ENCODE measurements at regions not wholly inside any gene's neighbourhood (a gene's known extent, or its start where the extent isn't known, plus 50 kb on each side); places are given as distances from the start of the nearest gene placed in this dataset.

GRCh38 chr10:58028597-58029366, 238.9 kb downstream of the IPMK start:
- intact Hi-C loops (cut with DNase I): no loop called here
- Histone ChIP-seq H3K27ac (no peak overlapping the region), H3K36me3 (no peaks in the 10 kb centered on the region), H3K9me3 (no peaks in the 10 kb centered on the region), H3K27me3 (no peaks in the 10 kb centered on the region), H3K4me3 (no peak overlapping the region), H3K4me1 (no peaks in the 10 kb centered on the region)
- no peak for DNase-seq
- TF ChIP-seq, protein P1, sequence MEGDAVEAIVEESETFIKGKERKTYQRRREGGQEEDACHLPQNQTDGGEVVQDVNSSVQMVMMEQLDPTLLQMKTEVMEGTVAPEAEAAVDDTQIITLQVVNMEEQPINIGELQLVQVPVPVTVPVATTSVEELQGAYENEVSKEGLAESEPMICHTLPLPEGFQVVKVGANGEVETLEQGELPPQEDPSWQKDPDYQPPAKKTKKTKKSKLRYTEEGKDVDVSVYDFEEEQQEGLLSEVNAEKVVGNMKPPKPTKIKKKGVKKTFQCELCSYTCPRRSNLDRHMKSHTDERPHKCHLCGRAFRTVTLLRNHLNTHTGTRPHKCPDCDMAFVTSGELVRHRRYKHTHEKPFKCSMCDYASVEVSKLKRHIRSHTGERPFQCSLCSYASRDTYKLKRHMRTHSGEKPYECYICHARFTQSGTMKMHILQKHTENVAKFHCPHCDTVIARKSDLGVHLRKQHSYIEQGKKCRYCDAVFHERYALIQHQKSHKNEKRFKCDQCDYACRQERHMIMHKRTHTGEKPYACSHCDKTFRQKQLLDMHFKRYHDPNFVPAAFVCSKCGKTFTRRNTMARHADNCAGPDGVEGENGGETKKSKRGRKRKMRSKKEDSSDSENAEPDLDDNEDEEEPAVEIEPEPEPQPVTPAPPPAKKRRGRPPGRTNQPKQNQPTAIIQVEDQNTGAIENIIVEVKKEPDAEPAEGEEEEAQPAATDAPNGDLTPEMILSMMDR (IDR thresholded peaks at IDR 0.05): no peak

- intact Hi-C loops (cut with DNase I): no loop called here
- 84 to 86% methylated on average over 1 of the region's 1 CpG for WGBS, 2 donors
- DNase-seq: no peak
- Histone ChIP-seq H3K4me1 (no peaks in the 10 kb centered on the region), H3K27ac (no peak overlapping the region), H3K36me3 (no peaks in the 10 kb centered on the region), H3K9me3 (no peaks in the 10 kb centered on the region), H3K27me3 (no peaks in the 10 kb centered on the region), H3K4me3 (no peak overlapping the region)
- TF ChIP-seq, protein P1 (IDR thresholded peaks at IDR 0.05): no peak
- TF ChIP-seq EP300 (IDR thresholded peaks at IDR 0.05) (no peak), POLR2AphosphoS5 (IDR thresholded peaks at IDR 0.05) (no peak)
Measured at GRCh38 chr10:58027426-58027825, 240.3 kb downstream of the IPMK start.

- WGBS, 2 donors: 70 to 86% methylated on average over 3 of the region's 3 CpGs
- intact Hi-C loops (cut with DNase I): no loop called here
- no peak for DNase-seq
Measured at GRCh38 chr10:58026036-58026435, 241.7 kb downstream of the IPMK start.

DNA sequence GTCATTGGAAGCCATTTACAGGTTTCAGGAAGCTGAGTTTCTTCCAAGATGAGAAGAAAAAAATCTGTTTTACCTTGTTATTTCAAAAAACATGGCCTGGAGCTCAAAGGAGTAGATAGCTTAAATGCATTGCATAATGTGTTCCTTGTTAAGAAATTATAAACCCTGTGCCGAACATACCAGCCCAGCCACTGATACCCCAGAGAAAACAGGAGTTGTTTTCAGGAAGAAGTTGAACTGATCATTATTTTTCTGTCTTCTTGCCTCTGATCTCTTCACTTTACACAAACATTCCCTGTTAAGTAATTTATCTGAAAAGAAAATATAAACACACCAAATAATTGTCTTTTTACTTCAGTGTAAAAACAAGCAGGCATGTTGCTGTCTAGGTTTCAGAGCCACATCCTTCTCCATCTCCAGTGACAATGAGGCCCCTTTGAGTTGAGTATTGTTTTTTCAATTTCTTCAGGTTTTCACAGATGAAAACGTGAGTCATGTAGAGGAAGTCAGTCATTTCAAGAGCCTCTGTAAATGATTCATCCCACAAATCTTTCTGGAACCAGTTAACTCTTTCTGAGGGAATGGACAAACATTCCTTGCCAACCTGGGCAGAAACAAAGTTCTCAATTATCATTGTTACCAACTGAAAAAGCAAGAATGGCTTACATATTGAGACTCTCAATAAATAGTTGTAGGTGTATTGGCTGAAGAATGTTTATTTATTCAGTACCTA, 244.2 kb downstream of the IPMK start:
- 1 to 18% methylated on average over 2 of the region's 2 CpGs for WGBS, 2 donors
- no peak for TF ChIP-seq EP300 (IDR thresholded peaks at IDR 0.05)
- TF ChIP-seq POLR2AphosphoS5 (IDR thresholded peaks at IDR 0.05): no peak
- no peak for TF ChIP-seq POLR2A (IDR thresholded peaks at IDR 0.05)
- TF ChIP-seq, protein P1 (IDR thresholded peaks at IDR 0.05): no peak
- no peaks in the 10 kb centered on the region for H3K36me3 ChIP-seq
- no peak overlapping the region for H3K4me3 ChIP-seq
- no peaks in the 10 kb centered on the region for H3K27me3 ChIP-seq
- H3K9me3 ChIP-seq: no peaks in the 10 kb centered on the region
- no peak for DNase-seq
- H3K4me1 ChIP-seq: no peaks in the 10 kb centered on the region
- H3K27ac ChIP-seq: no peak overlapping the region
- intact Hi-C loops (cut with DNase I): no loop called here

More at GRCh38 chr10:58026036-58026435, 241.7 kb downstream of the IPMK start:
- Histone ChIP-seq H3K4me1 (no peaks in the 10 kb centered on the region), H3K4me3 (no peak overlapping the region), H3K9me3 (no peaks in the 10 kb centered on the region), H3K36me3 (no peaks in the 10 kb centered on the region), H3K27ac (no peak overlapping the region), H3K27me3 (no peaks in the 10 kb centered on the region)
- TF ChIP-seq POLR2A (IDR thresholded peaks at IDR 0.05) (no peak), EP300 (IDR thresholded peaks at IDR 0.05) (no peak)

DNA sequence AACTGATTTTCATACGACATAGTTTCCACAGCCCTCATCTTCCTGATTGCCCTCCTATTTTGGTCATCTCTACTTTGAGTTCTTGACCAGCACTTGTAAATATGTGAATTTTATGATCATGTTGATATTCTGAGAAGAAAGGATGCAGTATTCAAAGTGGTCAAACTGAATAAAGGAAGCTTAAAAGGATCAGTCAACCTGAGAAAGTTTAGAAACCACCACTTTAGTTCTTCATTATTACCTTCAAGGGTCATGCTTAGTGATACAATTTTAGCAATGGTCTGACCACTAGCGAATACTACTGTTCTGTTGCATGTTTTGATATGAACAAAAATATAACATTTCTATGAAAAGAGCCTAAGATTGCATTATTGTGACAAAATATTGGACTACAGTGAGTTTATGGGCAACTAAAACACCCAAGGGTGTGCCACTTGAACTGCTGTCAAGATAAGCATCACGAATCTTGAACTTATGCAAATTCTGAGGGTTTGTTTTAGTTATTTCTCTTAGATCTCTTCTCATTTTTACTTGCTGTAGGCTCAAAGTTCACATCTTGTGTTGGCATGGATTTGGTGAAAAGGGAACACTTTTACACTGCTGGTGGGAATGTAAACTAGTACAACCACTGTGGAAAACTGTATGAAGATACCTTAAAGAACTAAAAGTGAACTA, 247.7 kb downstream of the IPMK start:
- H3K27me3 ChIP-seq: no peaks in the 10 kb centered on the region
- no peak overlapping the region for H3K27ac ChIP-seq
- H3K4me3 ChIP-seq: no peak overlapping the region
- no peaks in the 10 kb centered on the region for H3K4me1 ChIP-seq
- no peaks in the 10 kb centered on the region for H3K36me3 ChIP-seq
- no peak for DNase-seq
- WGBS, 2 donors: 81 to 83% methylated on average over 3 of the region's 3 CpGs
- TF ChIP-seq POLR2A (IDR thresholded peaks at IDR 0.05) (no peak), EP300 (IDR thresholded peaks at IDR 0.05) (no peak), POLR2AphosphoS5 (IDR thresholded peaks at IDR 0.05) (no peak)
- TF ChIP-seq, protein P1 (IDR thresholded peaks at IDR 0.05): no peak
- intact Hi-C loops (cut with DNase I): no loop called here
- no peaks in the 10 kb centered on the region for H3K9me3 ChIP-seq

Measured in sigmoid colon (tissue), 6 donors.